T-helper 1 cell (primary cell): ENCODE measurements at regions not wholly inside any gene's neighbourhood (a gene's known extent, or its start where the extent isn't known, plus 50 kb on each side); places are given as distances from the start of the nearest gene placed in this dataset.

Source experiments
- DNase-seq, 5 donors: peaks; one replicate each; pipeline ENCODE4 v3.0.0-alpha.2; 2012 to 2020

GRCh38 chr4:117447925-117448324 lies 362.5 kb upstream of the TRAM1L1 start:
- peak in 1 of 5 donors; percentile 1 for DNase-seq

- no peak for DNase-seq
Measured at GRCh38 chr4:117455088-117455487, 369.7 kb upstream of the TRAM1L1 start.

GRCh38 chr4:117466388-117466787 lies 381.0 kb upstream of the TRAM1L1 start:
- no peak for DNase-seq

- no peak for DNase-seq
Measured at GRCh38 chr4:117467404-117467803, 382.0 kb upstream of the TRAM1L1 start.

- DNase-seq, result no peak
Measured at GRCh38 chr4:117474987-117475386, 389.6 kb upstream of the TRAM1L1 start.

GRCh38 chr4:117477925-117478324 lies 392.5 kb upstream of the TRAM1L1 start:
- no peak for DNase-seq

GRCh38 chr4:117478702-117479101 lies 393.3 kb upstream of the TRAM1L1 start:
- DNase-seq, result no peak

GRCh38 chr4:117479673-117480072 lies 394.3 kb upstream of the TRAM1L1 start:
- DNase-seq, result no peak

GRCh38 chr4:117481742-117482141 lies 396.4 kb upstream of the TRAM1L1 start:
- DNase-seq, result no peak

GRCh38 chr4:117488692-117489091 lies 403.3 kb upstream of the TRAM1L1 start:
- no peak for DNase-seq

GRCh38 chr4:117489107-117489506 lies 403.7 kb upstream of the TRAM1L1 start:
- no peak for DNase-seq

GRCh38 chr4:117491516-117491915 lies 406.1 kb upstream of the TRAM1L1 start:
- DNase-seq, result no peak

GRCh38 chr4:117495802-117496201 lies 410.4 kb upstream of the TRAM1L1 start:
- no peak for DNase-seq

- DNase-seq, result no peak
Measured at GRCh38 chr4:117512414-117512813, 427.0 kb upstream of the TRAM1L1 start.

- no peak for DNase-seq
Measured at GRCh38 chr4:117514391-117515175, 429.2 kb upstream of the TRAM1L1 start.

GRCh38 chr4:117515921-117516320 lies 430.5 kb upstream of the TRAM1L1 start:
- no peak for DNase-seq

GRCh38 chr4:117527601-117528000 lies 442.2 kb upstream of the TRAM1L1 start:
- no peak for DNase-seq

- no peak for DNase-seq
Measured at GRCh38 chr4:117529401-117529800, 444.0 kb upstream of the TRAM1L1 start.

- no peak for DNase-seq
Measured at GRCh38 chr4:117533501-117533900, 448.1 kb upstream of the TRAM1L1 start.

- DNase-seq, result no peak
Measured at GRCh38 chr4:117545039-117545438, 459.7 kb upstream of the TRAM1L1 start.

- DNase-seq, result no peak
Measured at GRCh38 chr4:117549524-117549923, 464.1 kb upstream of the TRAM1L1 start.

- DNase-seq, result no peak
Measured at GRCh38 chr4:117550085-117550484, 464.7 kb upstream of the TRAM1L1 start.

- no peak for DNase-seq
Measured at GRCh38 chr4:117560329-117560728, 474.0 kb upstream of the NDST3 start.

GRCh38 chr4:117574085-117574484 lies 460.2 kb upstream of the NDST3 start:
- no peak for DNase-seq

GRCh38 chr4:117575850-117576249 lies 458.4 kb upstream of the NDST3 start:
- no peak for DNase-seq
